ENCODE measurements at regions not wholly inside any gene's neighbourhood (a gene's known extent, or its start where the extent isn't known, plus 50 kb on each side); places are given as distances from the start of the nearest gene placed in this dataset.
"Not testable (repeated sequence)": the region's sequence is repeated elsewhere in the genome, so short reads cannot be mapped to it uniquely, and the experiment has no call there.

DNA sequence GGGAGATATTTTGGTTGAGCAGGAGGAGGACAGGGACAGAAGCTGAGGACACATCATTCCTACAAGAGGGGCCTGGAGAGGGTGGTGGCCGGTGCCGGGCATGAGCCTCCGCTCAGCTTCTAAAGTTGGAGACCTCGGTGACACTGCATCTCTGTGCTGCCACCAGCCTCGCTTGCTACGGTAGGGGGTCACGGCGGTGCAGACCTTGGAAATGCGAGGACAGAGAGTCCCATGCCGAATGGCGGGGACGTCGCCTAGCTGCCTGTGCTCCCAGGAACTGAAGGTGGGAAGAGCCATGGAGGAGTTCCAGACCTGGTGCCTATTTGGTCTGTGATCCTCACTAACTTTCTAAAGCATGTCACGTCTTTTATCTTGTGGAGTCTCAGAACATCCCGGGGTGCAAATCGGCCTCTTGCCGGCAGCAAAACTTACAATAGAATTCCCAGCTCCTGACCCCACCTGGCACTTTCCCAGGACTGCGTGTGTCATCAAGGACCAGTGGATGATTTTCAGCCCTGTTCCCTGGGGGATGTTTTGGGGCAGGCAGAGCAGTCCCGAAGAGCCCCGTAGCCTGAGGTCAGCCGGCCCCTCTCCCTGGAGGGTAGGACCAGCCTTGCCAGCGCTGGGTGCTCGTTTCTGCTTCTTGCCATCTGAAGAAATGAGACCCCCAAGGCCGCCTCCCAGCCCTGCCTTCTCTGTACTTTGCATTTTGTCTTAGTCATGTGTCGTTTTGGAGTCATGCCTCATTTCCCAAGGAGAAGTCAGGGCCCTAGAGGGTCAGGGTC, 205.8 kb upstream of the SHH start:
- DNase-seq (ENCODE audit: low read depth in 2 of 2) = no peak

DNA sequence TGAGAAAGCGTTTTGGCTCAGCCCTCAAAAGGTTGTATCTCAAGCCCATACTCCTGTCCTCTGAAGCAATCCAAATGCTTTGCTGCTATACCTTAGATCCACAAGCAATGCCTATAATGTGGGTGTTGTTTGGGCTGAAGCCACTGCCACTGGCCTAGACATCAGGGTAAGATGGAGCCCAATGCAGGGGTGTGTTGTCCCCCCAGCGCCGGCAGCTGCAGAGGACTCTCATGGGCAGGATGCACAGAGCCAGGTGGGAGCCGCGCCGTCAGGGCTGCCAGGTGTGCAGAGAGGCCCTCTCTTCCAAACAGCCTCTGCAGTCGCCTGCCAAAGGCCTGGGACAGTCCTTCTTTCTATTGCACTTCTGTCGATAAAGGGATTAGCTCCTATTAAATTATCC, 205.2 kb upstream of the SHH start:
- no peak for DNase-seq (ENCODE audit: low read depth in 2 of 2)

DNA sequence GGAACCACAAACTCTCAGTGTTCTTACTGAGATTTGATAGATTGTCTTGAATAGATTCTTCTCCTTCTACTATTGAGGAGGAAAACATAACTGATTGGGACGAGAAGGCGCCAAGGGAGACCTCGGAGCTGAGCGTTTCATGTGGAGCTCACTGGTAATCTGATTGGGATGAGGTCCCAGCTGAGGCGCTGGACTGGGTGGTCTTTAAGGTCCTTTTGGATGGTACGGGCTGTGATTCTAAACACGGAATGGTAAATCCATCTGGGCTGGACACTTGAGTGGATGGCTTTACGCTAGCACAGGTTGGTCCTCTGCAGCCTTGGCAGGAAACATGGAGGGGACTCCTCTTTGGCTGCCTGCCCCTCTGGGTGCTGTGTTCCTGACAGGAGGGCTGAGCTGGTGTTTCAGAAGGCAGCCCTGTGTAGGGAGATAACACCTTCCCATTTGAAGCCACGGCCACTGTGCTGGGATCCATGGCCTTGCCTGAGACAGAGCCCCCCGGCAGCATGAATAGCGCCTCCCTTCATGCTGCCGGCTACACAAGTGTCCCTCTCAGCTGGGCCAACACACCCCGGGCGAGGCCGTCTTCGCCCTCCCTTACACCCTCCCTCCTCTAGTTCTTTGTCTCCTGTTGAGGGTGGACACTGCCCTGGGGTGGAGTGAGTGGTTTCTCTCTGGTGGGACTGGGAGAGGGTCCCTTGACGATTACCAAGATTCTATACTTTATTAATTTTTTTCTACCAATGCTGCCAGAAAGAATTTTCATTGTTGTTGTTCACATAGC, 203.2 kb upstream of the SHH start:
- DNase-seq (ENCODE audit: low read depth in 2 of 2) = no peak

DNA sequence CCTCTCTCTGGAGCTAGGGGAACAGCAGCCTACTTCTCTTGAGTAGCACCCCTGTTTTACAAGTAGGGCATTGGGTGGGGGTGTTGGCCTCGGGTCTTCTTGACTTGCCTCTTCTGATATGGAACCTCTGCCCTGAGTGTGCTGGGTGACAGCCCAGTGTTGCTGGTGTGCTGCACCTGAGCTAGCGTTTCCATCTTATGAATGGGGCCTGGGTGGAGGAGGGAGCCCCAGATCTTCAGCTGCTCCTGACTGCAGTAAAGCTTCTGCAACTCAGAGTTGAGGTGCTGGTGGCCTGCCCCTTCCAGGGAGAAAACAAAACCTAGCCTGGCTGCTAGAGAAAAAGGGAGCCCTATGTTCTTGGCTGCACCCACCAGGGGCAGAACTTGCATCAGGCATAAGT, 202.5 kb upstream of the SHH start:
- DNase-seq (ENCODE audit: low read depth in 2 of 2) = no peak

DNA sequence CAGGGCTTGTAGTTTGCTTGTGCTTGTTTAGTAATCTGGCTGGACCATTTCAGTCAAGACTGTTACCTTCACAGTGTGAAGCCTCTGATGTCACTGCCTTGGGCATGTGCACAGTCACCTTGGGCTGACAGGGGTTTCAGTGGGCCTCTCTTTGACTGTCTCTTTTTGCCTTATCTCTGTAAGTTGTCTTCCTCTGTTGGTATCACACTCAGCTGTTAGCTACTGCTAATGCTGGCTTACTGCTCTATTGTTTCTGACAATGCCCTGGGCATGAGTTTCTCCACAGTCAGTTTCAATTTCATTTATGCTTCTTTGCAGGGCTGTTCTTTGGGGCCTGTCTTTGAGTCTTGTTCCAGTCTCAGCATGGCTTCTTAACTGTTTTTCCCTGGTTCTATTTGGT, 201.9 kb upstream of the SHH start:
- no peak for DNase-seq (ENCODE audit: low read depth in 2 of 2)

DNA sequence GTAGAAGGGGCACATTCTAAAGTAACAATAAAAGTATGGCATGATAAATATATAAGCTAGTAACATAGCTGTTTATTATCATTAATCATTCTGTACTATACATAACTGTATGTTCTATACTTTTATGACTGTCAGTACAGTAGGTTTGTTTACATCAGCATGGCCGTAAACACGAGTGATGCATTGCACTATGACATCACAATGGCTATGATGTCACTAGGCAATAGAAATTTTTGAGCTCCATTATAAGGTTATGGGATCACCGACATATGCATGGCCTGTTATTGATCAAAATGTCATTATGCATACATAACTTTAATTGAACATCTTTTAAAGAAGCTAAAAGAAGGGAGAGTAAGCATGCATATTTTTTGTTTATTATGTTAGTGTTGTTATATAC, 200.1 kb upstream of the SHH start:
- DNase-seq (ENCODE audit: low read depth in 2 of 2) = no peak

DNA sequence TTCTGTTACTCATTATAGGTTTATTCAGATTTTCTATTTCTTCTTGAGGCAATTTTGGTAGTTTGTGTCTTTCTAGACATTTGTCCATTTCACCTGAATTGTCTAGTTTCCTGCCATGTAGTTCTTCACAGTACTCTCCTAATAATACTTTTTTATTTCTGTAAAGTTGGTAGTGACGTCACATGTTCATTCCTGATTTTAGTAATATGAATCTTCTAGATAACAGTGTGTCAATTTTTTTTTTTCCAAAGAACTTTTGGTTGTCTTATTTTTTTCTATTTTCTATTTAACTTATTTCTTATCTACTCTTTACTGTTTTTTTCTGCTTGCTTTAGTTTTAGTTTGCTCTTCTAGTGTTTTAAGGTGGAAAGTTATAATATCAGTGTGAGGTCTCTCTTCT, 197.3 kb upstream of the SHH start:
- DNase-seq (ENCODE audit: low read depth in 2 of 2) = no peak

DNA sequence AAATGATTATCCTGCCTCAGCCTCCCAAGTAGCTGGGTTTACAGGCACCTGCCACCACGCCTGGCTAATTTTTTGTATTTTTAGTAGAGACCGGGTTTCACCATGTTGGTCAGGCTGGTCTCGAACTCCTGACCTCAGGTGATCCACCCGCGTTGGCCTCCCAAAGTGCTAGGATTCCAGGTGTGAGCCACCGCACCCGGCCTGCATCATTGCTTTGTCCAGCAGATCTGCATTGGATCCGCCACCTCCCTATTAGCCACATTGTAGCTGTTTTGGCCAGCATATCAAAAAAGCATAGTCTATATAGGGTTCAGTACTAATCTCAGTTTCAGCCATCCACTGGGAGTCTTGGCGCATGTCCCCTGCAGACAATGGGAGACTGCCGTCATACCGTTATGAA, 194.6 kb upstream of the SHH start:
- DNase-seq (ENCODE audit: low read depth in 2 of 2) = not testable (repeated sequence)

DNA sequence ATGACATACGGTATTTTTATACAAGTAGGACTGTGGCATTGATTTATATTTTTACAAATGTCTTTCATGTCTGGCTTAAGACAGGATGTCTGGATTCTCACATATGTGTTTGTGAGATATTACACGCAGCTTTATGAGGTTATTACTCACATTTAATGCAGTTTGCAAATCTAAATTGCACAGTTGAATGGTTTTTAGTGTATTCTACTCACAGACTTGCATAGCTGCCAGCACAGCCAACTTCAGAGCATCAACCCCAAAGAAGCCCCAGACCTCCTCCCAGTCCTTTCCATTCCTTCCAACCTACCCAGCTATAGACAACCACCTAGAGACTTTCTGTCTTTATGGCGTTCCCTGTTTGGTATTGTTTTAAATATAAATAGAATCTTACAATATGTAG, 193.8 kb upstream of the SHH start:
- no peak for DNase-seq (ENCODE audit: low read depth in 2 of 2)

DNA sequence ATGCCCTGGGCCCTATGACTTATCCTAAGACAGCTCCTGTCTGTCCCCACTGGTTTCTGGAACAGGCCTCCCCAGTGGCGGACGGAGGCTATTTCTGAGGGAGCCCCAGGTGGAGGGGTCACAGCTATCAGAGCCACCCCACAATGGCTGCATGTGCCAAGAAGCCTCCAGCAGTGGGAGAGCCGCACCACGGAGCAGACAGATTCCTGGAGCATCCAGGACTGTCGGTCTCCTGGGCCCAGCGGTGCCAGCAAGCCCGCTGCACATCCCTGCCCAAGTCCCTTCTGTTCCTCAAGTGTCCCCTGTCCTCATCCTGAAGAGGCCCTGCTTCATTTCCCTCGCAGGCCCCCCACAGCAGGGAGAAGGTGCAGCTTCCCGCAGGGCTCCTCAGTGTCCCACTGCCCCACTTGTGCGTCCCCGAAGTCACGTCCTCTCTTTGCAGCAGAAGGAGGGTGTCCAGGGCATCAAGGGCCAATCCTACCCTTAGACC, 193.0 kb upstream of the SHH start:
- DNase-seq (ENCODE audit: low read depth in 2 of 2) = no peak

DNA sequence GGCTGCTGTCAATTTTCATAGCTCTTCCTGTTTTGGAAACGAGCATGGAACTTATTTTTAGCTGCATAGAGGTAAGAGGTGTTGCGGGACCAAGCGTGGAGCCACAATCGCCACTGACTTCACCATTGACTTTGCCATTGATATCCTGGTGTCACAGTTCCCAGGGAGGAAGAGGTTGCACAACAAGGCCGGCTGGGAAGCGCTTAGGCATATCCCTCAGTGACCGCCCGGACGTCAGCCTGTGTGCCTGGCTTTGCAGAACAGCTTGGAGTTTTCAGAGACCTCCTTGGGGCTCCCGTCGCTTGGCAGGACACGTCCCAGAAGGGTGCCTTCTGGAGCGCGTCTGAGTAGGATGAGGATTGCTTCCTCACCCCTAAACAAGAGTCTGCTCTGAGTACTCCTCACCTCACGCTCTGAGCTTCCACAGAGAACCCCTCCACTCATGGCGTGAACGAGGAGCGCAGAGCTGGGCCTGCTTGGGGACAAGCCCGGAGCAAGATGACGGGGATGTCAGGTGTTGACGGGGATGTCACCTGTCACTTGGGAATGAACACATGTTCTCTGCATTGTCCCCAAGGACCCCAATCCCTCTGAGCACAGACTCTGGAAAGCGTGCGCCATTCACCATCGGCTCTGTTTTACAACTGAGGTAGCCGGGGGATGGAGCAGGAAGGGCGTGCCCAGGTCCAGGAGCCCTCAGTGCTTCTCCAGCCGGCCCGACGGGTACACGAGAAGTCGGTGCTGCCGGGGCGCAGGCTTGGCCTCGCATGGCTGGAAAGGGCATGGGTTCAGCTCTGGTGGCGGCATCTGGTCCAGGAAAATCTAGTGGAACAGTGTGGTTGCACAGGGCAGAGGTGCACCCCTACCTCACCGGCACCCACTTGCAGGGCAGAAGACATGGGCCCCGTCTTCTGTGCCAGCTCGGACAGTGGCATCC, 192.3 kb upstream of the SHH start:
- DNase-seq (ENCODE audit: low read depth in 2 of 2) = no peak

DNA sequence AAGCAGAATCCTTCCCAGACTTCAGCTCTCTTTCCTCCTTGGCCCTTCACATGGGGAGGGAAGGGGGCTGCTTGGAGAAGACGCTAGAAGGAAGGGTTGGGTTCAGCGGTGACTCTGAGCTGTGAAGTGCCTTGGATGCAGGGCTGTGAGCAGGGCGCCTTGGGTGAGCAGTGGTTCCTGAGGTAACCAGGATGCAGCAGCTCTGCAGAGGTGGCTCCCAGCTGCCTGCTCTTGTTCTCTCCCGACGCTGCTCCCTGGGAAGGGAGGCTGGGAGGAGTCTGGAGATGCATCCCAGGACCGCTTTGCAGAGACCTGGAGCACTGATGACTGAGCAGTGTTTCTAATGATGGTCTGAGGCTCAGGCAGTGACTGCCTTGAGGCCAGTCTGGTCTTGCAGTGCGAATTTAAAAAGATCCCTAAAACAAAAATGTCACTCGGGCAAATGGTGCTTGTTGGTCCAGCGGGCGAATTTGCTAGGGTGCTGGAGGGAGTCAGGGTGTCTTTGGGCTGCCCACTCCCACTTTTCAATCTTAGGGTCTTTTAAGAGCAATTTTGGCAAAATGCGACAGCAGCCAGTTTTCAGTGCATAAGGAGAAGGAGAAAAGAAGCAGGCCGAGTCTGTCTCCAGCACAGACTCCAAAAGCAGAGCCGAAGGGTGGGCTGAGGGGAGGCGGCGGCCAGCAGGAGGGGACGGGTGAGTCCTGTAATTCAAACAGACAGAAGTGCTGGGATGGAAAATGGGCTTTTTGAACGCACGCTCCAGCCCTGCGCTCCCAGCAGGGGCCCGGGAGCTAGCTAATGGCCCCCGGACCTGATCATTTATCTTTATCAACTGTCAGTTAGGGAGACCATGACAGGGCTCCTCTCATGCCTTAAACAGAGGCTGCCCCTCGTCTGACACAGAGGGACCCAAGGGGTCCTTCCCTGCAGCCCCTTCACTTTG, 191.2 kb upstream of the SHH start:
- no peak for DNase-seq (ENCODE audit: low read depth in 2 of 2)

DNA sequence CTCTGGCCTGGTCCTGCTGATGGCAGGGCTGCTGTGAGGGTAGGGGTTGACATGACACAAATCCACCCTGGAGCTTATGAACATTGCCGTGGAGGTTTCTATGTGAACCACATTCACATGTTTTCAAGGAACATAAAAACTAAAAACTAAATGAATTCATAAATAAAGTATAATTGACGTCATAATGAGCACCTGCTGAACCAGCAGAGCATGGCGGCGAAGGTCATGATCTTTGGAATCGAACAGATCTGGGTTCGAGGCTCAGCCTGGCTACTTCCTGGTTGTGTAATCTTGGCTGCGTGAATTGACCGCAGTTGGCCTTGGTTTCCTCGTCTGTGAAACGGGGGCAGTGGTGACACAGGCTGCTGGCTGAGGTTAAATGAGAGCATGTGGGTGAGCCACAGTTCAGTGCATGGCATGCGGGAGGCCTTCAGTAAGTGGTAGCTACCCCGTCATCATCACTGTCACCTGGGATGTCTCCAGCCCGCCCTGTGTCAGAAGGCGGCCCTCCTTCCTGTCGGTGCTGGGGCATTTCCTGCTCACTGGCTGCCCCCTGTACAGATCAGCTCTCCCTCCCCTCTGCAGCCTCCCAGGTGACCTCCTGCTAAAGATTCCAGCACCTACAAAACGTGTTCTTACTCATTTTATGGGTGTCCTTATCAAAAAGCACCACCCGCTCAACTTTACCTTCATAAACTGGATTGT, 190.3 kb upstream of the SHH start:
- DNase-seq (ENCODE audit: low read depth in 2 of 2) = no peak

DNA sequence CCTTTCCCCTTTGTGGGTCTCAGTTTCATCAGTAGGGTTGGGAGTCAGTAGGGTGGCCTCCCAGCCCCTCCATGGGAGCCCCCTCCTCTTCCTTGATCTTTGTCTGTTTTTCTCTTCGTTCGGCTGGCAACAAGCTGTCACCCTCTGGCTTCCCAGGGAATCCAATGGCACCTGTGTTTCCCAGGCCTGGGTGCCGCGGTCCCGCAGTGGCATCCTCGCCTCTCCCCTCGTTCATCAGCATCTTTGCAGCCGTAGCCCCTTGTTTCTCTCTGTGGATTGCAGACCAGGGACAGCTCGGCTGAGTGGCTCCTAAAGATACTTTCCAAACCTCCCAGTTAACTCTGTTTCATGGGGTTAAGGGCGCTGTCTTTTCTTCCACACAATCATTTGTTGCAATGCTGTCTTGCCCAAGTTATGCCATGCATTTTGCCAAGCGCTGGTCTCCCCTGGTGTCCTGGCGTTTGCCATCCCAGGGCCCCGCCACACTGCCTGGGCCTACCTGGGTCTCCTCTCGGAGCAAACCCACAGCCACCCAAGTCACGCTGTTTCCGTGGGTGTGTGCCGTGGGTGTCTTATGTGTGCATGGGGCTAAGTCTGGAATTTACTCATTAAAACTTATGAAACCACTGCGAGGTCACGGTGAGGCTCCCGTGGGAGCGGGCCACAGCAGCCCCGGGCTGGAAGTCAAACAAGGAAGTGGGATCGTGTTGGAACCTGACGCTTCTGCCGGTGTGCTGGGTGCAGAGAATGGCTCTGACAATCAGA, 189.4 kb upstream of the SHH start:
- no peak for DNase-seq (ENCODE audit: low read depth in 2 of 2)

DNA sequence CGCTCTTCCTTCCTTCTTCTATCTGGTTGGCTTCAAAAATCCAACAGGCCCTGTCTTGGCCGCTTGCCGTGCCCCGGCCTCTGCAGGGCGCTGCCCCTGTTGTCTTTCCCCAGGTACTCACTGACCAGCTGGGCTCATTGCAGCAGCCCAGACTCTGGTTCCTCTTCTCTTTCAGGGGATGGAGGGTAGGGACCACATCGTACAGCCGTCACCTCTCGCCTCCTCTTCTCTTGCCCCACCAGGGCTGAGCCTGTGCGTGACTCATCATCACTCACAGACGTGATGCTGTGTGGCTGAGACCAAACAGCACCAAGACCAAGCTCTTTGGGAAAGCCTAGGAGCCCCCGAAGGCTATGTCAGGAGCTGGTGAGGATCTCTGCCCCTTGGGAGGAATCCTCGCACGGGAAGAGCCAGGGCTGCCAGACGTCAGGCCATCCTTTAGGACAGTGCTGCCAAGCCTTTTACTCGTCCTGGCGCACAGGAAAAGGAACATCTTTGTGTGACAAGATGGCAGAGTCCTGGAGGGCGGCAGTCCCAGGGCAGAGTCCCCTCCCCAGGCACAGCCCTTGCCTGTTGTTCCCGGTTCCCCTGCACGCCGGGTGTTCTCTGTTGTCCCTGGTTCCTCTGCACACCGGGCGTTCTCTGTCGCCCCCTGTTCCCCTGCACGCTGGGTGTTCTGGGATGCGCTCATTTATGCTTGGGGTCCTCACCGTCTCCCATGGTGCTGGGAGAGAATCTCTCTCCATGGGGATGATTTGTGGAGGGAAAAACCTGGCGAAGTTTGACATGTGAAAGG, 188.5 kb upstream of the SHH start:
- no peak for DNase-seq (ENCODE audit: low read depth in 2 of 2)

DNA sequence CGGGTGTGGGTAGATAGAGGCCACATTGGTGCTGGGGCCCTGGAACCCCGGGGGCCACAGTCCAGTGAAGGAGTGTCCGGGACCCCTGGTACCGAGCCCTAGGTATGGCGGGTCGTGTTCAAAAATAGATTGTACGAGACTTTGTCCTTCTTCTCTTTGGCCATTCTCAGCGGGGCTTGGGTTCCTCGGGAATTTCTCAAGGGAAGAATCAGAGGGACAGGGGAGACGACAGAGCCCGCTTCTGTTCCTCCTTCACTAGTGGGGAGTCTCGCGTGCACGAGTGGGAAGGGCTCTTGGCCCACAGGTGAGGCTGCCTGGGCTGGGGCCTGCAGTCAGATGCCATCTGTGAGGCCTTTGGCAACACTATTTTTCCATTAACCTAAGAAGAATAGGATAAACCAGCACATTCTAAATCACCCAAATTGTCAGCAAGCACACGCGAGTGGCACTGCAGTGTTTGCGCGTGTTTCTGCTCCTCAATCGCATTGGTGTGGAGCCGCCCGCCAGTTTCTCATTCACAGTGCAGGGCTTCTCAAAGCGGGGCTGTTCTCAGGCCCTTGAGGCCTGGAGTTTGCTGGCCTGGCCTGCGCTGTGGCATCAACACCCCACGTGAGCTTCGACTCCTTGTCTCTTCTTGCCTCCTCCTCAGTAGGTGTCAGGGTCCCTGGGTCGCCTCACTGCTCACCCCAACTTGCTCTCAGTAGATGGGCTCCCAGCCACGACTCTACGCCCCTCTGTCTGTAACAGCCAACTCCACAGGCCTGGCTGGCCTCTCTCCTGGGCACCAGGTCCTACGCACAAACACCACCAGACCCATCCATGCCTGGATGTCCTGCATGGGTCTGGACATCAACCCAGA, 187.6 kb upstream of the SHH start:
- DNase-seq (ENCODE audit: low read depth in 2 of 2) = no peak

DNA sequence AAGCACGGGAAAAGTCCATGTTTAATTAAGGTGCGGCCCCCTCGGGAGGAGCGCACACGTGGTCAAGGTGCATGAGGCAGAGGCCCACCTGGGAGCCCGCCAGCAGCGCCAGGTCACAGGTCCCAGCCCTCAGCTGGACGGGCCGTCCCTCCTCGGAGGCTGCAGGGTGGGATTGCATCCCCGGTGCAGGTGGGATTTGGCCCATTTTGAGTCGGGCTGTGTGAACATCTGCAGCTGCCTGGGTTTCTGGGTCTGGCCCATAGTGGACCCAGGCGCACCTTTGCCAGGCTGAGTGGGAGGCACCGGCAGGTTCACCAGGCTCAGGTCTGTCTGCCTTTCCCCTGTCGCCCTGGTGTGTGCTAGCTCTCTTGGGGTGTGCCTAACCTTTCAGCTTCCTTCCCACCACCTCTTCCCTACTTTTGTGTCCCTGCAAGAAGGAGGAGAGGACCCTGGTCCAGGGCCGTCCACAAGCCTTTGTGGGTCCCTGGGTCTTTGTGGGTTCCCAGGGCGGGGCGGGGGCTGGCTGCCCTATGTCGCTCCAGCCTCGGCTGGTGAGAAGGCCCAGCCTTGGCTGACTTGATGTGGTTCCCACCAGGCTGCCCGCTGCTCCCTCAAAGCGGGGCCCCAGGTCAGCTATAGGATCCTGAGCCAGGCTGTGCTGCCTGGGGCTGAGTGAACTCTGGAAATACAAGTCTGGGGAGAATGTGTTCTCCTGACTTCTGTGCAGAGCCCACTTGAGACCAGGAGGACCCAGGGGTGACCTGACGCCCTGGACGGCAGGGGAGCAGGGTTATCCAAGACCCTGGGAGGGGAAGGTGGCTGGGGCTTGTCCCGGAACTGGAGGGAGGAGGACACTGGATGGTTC, 186.7 kb upstream of the SHH start:
- no peak for DNase-seq (ENCODE audit: low read depth in 2 of 2)
